Erythroblast (primary cell): ENCODE measurements at regions not wholly inside any gene's neighbourhood (a gene's known extent, or its start where the extent isn't known, plus 50 kb on each side); places are given as distances from the start of the nearest gene placed in this dataset.

Experiments used
- GATA1 ChIP-seq: IDR thresholded peaks from 2 replicates; pipeline ENCODE4 v1.6.1; 2011; ENCODE audit warnings: low read depth, mild to moderate bottlenecking, control low read depth, low read length, moderate library complexity
- POLR2A ChIP-seq: IDR thresholded peaks from 2 replicates; pipeline ENCODE4 v1.6.1; 2011; ENCODE audit warnings: mild to moderate bottlenecking, low read length

- no peak for TF ChIP-seq POLR2A
- no peak for TF ChIP-seq GATA1
Measured at GRCh38 chr1:20417581-20417980, 68.4 kb downstream of the CAMK2N1 start.
